GM19043 (cell line): ENCODE measurements at regions not wholly inside any gene's neighbourhood (a gene's known extent, or its start where the extent isn't known, plus 50 kb on each side); places are given as distances from the start of the nearest gene placed in this dataset.

Experiments used
- ATAC-seq: cut with Tn5 transposase; IDR thresholded peaks from one replicate; pipeline ENCODE4 v1.9.1; 2021; ENCODE audit warnings: low read depth; ENCODE audit not compliant: unreplicated experiment

GRCh38 chr2:150911766-150912280 lies 349.8 kb downstream of the RBM43 start:
- no peak for ATAC-seq

GRCh38 chr2:150909613-150910012 lies 352.1 kb downstream of the RBM43 start:
- ATAC-seq = no peak

GRCh38 chr2:150909090-150909489 lies 352.6 kb downstream of the RBM43 start:
- ATAC-seq = no peak

- no peak for ATAC-seq
Observed at GRCh38 chr2:150907466-150907865, 354.2 kb downstream of the RBM43 start.

- ATAC-seq = no peak
Observed at GRCh38 chr2:150903461-150903860, 358.2 kb downstream of the RBM43 start.

- ATAC-seq = no peak
Observed at GRCh38 chr2:150903055-150903454, 358.6 kb downstream of the RBM43 start.

- ATAC-seq = no peak
Observed at GRCh38 chr2:150900913-150901312, 360.8 kb downstream of the RBM43 start.

GRCh38 chr2:150895968-150896367 lies 365.7 kb downstream of the RBM43 start:
- ATAC-seq = no peak

GRCh38 chr2:150889141-150889540 lies 372.5 kb downstream of the RBM43 start:
- no peak for ATAC-seq

GRCh38 chr2:150888337-150888736 lies 373.3 kb downstream of the RBM43 start:
- no peak for ATAC-seq

- no peak for ATAC-seq
Observed at GRCh38 chr2:150887926-150888325, 373.7 kb downstream of the RBM43 start.

- no peak for ATAC-seq
Observed at GRCh38 chr2:150885774-150886386, 375.8 kb downstream of the RBM43 start.

GRCh38 chr2:150885236-150885635 lies 376.4 kb downstream of the RBM43 start:
- no peak for ATAC-seq

GRCh38 chr2:150883613-150883895 lies 378.1 kb downstream of the RBM43 start:
- ATAC-seq = no peak

- no peak for ATAC-seq
Observed at GRCh38 chr2:150882751-150883612, 378.7 kb downstream of the RBM43 start.

GRCh38 chr2:150880986-150881385 lies 380.7 kb downstream of the RBM43 start:
- ATAC-seq = no peak

GRCh38 chr2:150878356-150878755 lies 383.3 kb downstream of the RBM43 start:
- ATAC-seq = no peak

GRCh38 chr2:150876251-150876950 lies 385.3 kb downstream of the RBM43 start:
- ATAC-seq = no peak

- no peak for ATAC-seq
Observed at GRCh38 chr2:150873396-150873772, 385.9 kb upstream of the RND3 start.

- no peak for ATAC-seq
Observed at GRCh38 chr2:150872756-150873395, 385.4 kb upstream of the RND3 start.

GRCh38 chr2:150866431-150866830 lies 379.0 kb upstream of the RND3 start:
- no peak for ATAC-seq
